ENCODE measurements at regions not wholly inside any gene's neighbourhood (a gene's known extent, or its start where the extent isn't known, plus 50 kb on each side); places are given as distances from the start of the nearest gene placed in this dataset.

- no peak overlapping the region for H3K4me3 ChIP-seq (ENCODE audit: low read depth, low read length)
- TF ChIP-seq, protein P1, sequence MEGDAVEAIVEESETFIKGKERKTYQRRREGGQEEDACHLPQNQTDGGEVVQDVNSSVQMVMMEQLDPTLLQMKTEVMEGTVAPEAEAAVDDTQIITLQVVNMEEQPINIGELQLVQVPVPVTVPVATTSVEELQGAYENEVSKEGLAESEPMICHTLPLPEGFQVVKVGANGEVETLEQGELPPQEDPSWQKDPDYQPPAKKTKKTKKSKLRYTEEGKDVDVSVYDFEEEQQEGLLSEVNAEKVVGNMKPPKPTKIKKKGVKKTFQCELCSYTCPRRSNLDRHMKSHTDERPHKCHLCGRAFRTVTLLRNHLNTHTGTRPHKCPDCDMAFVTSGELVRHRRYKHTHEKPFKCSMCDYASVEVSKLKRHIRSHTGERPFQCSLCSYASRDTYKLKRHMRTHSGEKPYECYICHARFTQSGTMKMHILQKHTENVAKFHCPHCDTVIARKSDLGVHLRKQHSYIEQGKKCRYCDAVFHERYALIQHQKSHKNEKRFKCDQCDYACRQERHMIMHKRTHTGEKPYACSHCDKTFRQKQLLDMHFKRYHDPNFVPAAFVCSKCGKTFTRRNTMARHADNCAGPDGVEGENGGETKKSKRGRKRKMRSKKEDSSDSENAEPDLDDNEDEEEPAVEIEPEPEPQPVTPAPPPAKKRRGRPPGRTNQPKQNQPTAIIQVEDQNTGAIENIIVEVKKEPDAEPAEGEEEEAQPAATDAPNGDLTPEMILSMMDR (IDR thresholded peaks at IDR 0.05; ENCODE audit: low read depth, low read length) = no peak
- in situ Hi-C loops (cut with HindIII; ENCODE audit: low sequenced_read_pairs) = no loop called here
- DNase-seq (ENCODE audit: low read depth, low spot score) = no peak
Measured at GRCh38 chr4:181863856-181864255, 379.3 kb upstream of the TENM3 start.

GRCh38 chr4:181870326-181870725 is 372.9 kb upstream of the TENM3 start:
- TF ChIP-seq, protein P1 (IDR thresholded peaks at IDR 0.05; ENCODE audit: low read depth, low read length) = no peak
- in situ Hi-C loops (cut with HindIII; ENCODE audit: low sequenced_read_pairs) = no loop called here
- H3K4me3 ChIP-seq (ENCODE audit: low read depth, low read length) = no peak overlapping the region
- peak; percentile 42 for DNase-seq (ENCODE audit: low read depth, low spot score)

GRCh38 chr4:181874602-181875001 is 368.6 kb upstream of the TENM3 start:
- in situ Hi-C loops (cut with HindIII; ENCODE audit: low sequenced_read_pairs) = no loop called here
- H3K4me3 ChIP-seq (ENCODE audit: low read depth, low read length) = no peak overlapping the region
- TF ChIP-seq, protein P1 (IDR thresholded peaks at IDR 0.05; ENCODE audit: low read depth, low read length) = no peak
- peak; percentile 8 for DNase-seq (ENCODE audit: low read depth, low spot score)

DNA sequence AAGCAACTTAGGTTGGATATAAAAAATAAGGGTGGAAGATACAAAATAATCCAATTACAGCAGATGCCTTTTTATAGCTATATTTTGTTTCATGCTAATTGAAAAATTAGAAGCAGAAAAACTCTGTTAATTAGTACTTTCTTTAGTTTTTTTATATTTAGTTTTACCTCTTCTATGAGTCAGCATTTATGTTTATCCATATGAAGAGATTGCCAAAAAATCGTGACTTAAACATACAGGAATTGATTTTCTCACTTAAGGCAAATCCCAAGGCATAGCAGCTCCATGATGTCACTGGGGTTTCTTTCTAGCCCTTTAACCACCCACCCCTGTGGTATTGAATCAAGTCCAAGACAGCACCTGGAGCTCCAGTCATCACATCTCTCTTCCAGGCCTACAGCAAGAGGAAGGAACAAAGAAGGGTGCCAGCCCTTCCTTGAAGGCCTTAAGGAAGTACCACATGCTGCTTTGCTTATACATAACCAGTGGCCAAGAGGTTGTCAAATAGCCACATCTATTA is 365.8 kb upstream of the TENM3 start:
- in situ Hi-C loops (cut with HindIII; ENCODE audit: low sequenced_read_pairs) = no loop called here
- TF ChIP-seq, protein P1 (IDR thresholded peaks at IDR 0.05; ENCODE audit: low read depth, low read length) = no peak
- no peak overlapping the region for H3K4me3 ChIP-seq (ENCODE audit: low read depth, low read length)
- DNase-seq (ENCODE audit: low read depth, low spot score) = peak; percentile 74

GRCh38 chr4:181890031-181890430 is 353.2 kb upstream of the TENM3 start:
- no peak for DNase-seq (ENCODE audit: low read depth, low spot score)
- in situ Hi-C loops (cut with HindIII; ENCODE audit: low sequenced_read_pairs) = no loop called here
- no peak overlapping the region for H3K4me3 ChIP-seq (ENCODE audit: low read depth, low read length)
- TF ChIP-seq, protein P1 (IDR thresholded peaks at IDR 0.05; ENCODE audit: low read depth, low read length) = no peak

GRCh38 chr4:181890911-181891310 is 352.3 kb upstream of the TENM3 start:
- DNase-seq (ENCODE audit: low read depth, low spot score) = no peak
- no peak overlapping the region for H3K4me3 ChIP-seq (ENCODE audit: low read depth, low read length)
- in situ Hi-C loops (cut with HindIII; ENCODE audit: low sequenced_read_pairs) = no loop called here
- TF ChIP-seq, protein P1 (IDR thresholded peaks at IDR 0.05; ENCODE audit: low read depth, low read length) = no peak

DNA sequence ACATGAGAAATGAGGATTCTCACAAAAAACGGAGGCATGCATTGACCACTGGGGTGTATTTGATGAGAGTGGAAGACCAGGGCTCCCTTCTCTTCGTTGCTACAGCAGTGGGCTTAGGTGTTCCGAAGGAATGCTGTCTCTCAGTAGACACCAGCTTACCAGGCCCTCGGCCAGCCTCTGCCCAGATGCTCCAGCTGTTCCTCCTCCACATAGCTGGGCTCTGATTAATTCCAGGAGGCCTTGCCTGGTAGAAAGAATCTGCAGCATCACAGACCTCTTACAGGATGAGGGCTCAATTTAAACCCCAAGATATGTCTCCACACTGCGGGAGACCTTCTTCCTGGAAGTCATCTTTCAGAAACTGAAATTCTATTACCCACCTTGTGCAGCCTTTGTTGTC is 346.6 kb upstream of the TENM3 start:
- in situ Hi-C loops (cut with HindIII; ENCODE audit: low sequenced_read_pairs) = no loop called here
- H3K4me3 ChIP-seq (ENCODE audit: low read depth, low read length) = no peak overlapping the region
- no peak for DNase-seq (ENCODE audit: low read depth, low spot score)
- TF ChIP-seq, protein P1 (IDR thresholded peaks at IDR 0.05; ENCODE audit: low read depth, low read length) = no peak

Data from astrocyte of the spinal cord (primary cell).